Liver (tissue), 3 donors: ENCODE measurements at regions not wholly inside any gene's neighbourhood (a gene's known extent, or its start where the extent isn't known, plus 50 kb on each side); places are given as distances from the start of the nearest gene placed in this dataset.

Experiments
- CTCF ChIP-seq: fragments of 150-350 bp; IDR thresholded peaks from 2 replicates; pipeline ENCODE4 v1.5.1; 2017; ENCODE audit warnings: improper control_type of control experiment, low read depth, low read length; ENCODE audit not compliant: missing input control
- GABPA ChIP-seq, 2 donors: IDR thresholded peaks in 1 of 2; conservative IDR thresholded peaks in 1 of 2; 2 replicates each; pipeline ENCODE4 v1.6.1; 2016; ENCODE audit warnings: antibody characterized with exemption in 2 of 2, mild to moderate bottlenecking in 1 of 2, moderate library complexity in 1 of 2
- MAX ChIP-seq: IDR thresholded peaks from 2 replicates; pipeline ENCODE4 v1.6.1; 2016; ENCODE audit warnings: antibody characterized with exemption
- RAD21 ChIP-seq, 2 donors: IDR thresholded peaks; 2 replicates each; pipeline ENCODE4 v1.6.1; 2016; ENCODE audit warnings: antibody characterized with exemption in 2 of 2, mild to moderate bottlenecking in 2 of 2
- TAF1 ChIP-seq: conservative IDR thresholded peaks from 2 replicates; pipeline ENCODE4 v1.6.1; 2016; ENCODE audit warnings: antibody characterized with exemption, mild to moderate bottlenecking
- TF ChIP-seq, protein P1 (sequence below): IDR thresholded peaks from 2 replicates; pipeline ENCODE4 v1.6.1; 2016; ENCODE audit warnings: antibody characterized with exemption, mild to moderate bottlenecking
- donor health status: healthy.
- donor health status: healthy.

DNA sequence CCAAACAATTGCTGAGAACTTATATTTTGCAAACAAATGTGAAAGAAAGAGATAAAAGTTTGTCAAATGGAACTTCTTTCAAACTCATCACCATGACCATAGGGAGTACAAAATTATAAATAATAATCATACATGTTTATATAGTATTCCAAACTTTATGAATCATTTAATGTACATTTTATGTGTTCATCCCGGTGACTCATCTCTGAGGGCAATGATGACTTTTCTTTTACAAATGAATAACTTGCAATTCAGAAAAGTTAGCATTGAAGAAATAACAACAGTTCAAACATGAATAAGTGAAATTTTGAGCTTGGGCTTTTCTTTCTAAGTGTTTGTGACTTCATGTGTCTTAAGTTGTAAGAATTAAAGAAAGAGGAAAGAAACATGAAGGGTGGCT, 66.3 kb upstream of the CDH8 start:
- no peak for TF ChIP-seq CTCF
- TF ChIP-seq, protein P1, sequence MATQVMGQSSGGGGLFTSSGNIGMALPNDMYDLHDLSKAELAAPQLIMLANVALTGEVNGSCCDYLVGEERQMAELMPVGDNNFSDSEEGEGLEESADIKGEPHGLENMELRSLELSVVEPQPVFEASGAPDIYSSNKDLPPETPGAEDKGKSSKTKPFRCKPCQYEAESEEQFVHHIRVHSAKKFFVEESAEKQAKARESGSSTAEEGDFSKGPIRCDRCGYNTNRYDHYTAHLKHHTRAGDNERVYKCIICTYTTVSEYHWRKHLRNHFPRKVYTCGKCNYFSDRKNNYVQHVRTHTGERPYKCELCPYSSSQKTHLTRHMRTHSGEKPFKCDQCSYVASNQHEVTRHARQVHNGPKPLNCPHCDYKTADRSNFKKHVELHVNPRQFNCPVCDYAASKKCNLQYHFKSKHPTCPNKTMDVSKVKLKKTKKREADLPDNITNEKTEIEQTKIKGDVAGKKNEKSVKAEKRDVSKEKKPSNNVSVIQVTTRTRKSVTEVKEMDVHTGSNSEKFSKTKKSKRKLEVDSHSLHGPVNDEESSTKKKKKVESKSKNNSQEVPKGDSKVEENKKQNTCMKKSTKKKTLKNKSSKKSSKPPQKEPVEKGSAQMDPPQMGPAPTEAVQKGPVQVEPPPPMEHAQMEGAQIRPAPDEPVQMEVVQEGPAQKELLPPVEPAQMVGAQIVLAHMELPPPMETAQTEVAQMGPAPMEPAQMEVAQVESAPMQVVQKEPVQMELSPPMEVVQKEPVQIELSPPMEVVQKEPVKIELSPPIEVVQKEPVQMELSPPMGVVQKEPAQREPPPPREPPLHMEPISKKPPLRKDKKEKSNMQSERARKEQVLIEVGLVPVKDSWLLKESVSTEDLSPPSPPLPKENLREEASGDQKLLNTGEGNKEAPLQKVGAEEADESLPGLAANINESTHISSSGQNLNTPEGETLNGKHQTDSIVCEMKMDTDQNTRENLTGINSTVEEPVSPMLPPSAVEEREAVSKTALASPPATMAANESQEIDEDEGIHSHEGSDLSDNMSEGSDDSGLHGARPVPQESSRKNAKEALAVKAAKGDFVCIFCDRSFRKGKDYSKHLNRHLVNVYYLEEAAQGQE = no peak
- no peak for TF ChIP-seq MAX
- TF ChIP-seq RAD21 (IDR thresholded peaks at IDR 0.05) = no peak
- no peak for TF ChIP-seq TAF1
- no peak for TF ChIP-seq GABPA (IDR thresholded peaks at IDR 0.05 in 1 of 2, conservative IDR thresholded peaks at IDR 0.05 in 1 of 2)
